Endodermal cell (in vitro differentiated cells): ENCODE measurements at regions not wholly inside any gene's neighbourhood (a gene's known extent, or its start where the extent isn't known, plus 50 kb on each side); places are given as distances from the start of the nearest gene placed in this dataset.

Experiments
- DNase-seq: peaks from one replicate; pipeline ENCODE4 v3.0.0-alpha.2; 2017
- H3K27ac ChIP-seq: 2 replicates; pipeline ENCODE4 v1.5.1; 2013; ENCODE audit warnings: mild to moderate bottlenecking, low read depth, low read length, moderate library complexity
- H3K27me3 ChIP-seq: 2 replicates; pipeline ENCODE4 v1.6.1; 2013; ENCODE audit warnings: mild to moderate bottlenecking, low read length, moderate library complexity; ENCODE audit not compliant: insufficient read depth, control insufficient read depth, poor library complexity, severe bottlenecking
- H3K36me3 ChIP-seq: 2 replicates; pipeline ENCODE4 v1.7.0; 2013; ENCODE audit warnings: mild to moderate bottlenecking, low read length, moderate library complexity; ENCODE audit not compliant: control insufficient read depth, insufficient read depth
- H3K4me1 ChIP-seq: one replicate; pipeline ENCODE4 v1.7.0; 2013; ENCODE audit warnings: low read length; ENCODE audit not compliant: control insufficient read depth, insufficient read depth
- H3K4me3 ChIP-seq: 2 replicates; pipeline ENCODE4 v1.5.1; 2013; ENCODE audit warnings: mild to moderate bottlenecking, low read length, moderate library complexity
- H3K9ac ChIP-seq: 2 replicates; pipeline ENCODE4 v1.6.1; 2013; ENCODE audit warnings: mild to moderate bottlenecking, low read length, moderate library complexity; ENCODE audit not compliant: poor library complexity, severe bottlenecking; ENCODE audit errors: extremely low read depth
- H3K9me3 ChIP-seq: 2 replicates; pipeline ENCODE4 v1.6.1; 2013; ENCODE audit warnings: mild to moderate bottlenecking, low read length, moderate library complexity; ENCODE audit not compliant: control insufficient read depth
- H3K27ac Mint-ChIP-seq: 2 replicates; pipeline ENCODE4 v1.8.0; 2020; ENCODE audit warnings: mixed read lengths
- H3K27me3 Mint-ChIP-seq: 2 replicates; pipeline ENCODE4 v1.8.0; 2021; ENCODE audit warnings: mild to moderate bottlenecking, mixed read lengths; ENCODE audit not compliant: insufficient read depth
- H3K36me3 Mint-ChIP-seq: 2 replicates; pipeline ENCODE4 v1.8.0; 2020; ENCODE audit warnings: low read depth, mixed read lengths
- H3K4me1 Mint-ChIP-seq: 2 replicates; pipeline ENCODE4 v1.8.0; 2020; ENCODE audit warnings: mixed read lengths
- H3K4me3 Mint-ChIP-seq: 2 replicates; pipeline ENCODE4 v1.8.0; 2020; ENCODE audit warnings: mild to moderate bottlenecking, moderate library complexity, mixed read lengths
- H3K9me3 Mint-ChIP-seq: 2 replicates; pipeline ENCODE4 v1.8.0; 2020; ENCODE audit warnings: mild to moderate bottlenecking, mixed read lengths
- WGBS, 2 experiments: methylation state at CpG; one replicate each; pipeline versions ENCODE4 v1.1.5 to v1.1.7; 2013; ENCODE audit warnings: missing lambda C conversion rate in 2 of 2, mixed read lengths in 1 of 2; ENCODE audit not compliant: insufficient coverage in 1 of 2, insufficient read length in 1 of 2; 5-methylcytosine and 5-hydroxymethylcytosine counted together
- TF ChIP-seq, protein P1 (sequence below): fragments of 200-600 bp; sonication (generic); conservative IDR thresholded peaks from 2 replicates; pipeline ENCODE4 v1.5.0; 2021; ENCODE audit warnings: antibody characterized with exemption, mild to moderate bottlenecking

DNA sequence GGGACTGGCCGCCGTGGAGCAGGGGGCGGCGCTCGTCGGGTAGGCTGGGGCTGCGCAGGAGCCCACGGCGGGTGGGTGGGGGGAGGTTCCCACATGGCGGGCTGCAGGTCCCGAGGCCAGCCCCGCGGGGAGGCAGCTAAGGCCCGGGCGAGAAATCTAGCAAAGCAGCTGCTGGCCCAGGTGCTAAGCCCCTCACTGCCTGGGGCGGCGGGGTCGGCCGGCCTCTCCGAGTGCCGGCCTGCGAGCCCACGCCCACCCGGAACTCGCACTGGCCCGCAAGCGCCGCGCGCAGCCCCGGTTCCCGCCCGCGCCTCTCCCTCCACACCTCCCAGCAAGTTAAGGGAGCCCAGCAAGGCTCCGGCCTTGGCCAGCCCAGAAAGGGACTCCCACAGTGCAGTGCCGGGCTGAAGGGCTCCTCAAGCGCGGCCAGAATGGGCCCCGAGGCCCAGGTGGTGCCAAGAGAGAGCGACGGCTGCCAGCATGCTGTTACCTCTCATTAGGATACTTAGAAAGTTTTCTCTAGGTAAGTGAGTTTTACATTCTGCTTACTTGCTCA, 1463.5 kb upstream of the MIR17HG start:
- Histone ChIP-seq H3K36me3 (no peaks in the 10 kb centered on the region), H3K9me3 (no peaks in the 10 kb centered on the region), H3K27me3 (no peaks in the 10 kb centered on the region), H3K9ac (no peak overlapping the region), H3K27ac (no peak overlapping the region), H3K4me1 (peaks cover 4% of the 10 kb centered on the region), H3K4me3 (no peak overlapping the region)
- Mint-ChIP-seq H3K27me3 (no peaks in the 10 kb centered on the region), H3K4me3 (no peak overlapping the region), H3K36me3 (no peaks in the 10 kb centered on the region), H3K9me3 (peaks cover 8% of the 10 kb centered on the region), H3K4me1 (peaks cover 2% of the 10 kb centered on the region), H3K27ac (no peak overlapping the region)
- 95 to 100% methylated on average over 5 to 41 of the region's 41 CpGs for WGBS, 2 experiments
- TF ChIP-seq, protein P1, sequence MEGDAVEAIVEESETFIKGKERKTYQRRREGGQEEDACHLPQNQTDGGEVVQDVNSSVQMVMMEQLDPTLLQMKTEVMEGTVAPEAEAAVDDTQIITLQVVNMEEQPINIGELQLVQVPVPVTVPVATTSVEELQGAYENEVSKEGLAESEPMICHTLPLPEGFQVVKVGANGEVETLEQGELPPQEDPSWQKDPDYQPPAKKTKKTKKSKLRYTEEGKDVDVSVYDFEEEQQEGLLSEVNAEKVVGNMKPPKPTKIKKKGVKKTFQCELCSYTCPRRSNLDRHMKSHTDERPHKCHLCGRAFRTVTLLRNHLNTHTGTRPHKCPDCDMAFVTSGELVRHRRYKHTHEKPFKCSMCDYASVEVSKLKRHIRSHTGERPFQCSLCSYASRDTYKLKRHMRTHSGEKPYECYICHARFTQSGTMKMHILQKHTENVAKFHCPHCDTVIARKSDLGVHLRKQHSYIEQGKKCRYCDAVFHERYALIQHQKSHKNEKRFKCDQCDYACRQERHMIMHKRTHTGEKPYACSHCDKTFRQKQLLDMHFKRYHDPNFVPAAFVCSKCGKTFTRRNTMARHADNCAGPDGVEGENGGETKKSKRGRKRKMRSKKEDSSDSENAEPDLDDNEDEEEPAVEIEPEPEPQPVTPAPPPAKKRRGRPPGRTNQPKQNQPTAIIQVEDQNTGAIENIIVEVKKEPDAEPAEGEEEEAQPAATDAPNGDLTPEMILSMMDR, result no peak
- DNase-seq, result no peak

DNA sequence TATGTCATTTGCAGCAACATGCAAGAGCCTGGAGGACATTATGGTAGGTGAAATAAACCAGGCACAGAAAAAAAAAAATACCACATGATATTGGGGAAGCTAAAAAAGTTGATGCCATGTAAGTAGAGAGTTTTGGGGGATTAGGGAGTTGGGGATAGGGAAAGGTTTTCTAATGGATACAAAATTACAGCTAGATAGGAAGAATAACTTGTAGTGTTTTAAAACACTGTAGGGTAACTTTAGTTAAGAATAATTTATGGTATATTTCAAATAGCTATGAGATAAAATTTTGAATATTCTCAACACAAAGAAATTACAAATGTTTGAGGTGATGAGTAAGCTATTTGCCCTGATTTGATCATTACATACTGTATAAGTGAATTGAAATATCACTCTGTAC, 1456.7 kb upstream of the MIR17HG start:
- Histone ChIP-seq H3K9me3 (no peaks in the 10 kb centered on the region), H3K4me3 (no peak overlapping the region), H3K9ac (no peak overlapping the region), H3K27ac (no peak overlapping the region), H3K27me3 (no peaks in the 10 kb centered on the region), H3K36me3 (no peaks in the 10 kb centered on the region), H3K4me1 (peaks cover 4% of the 10 kb centered on the region)
- H3K4me3 Mint-ChIP-seq, result no peak overlapping the region
- H3K36me3 Mint-ChIP-seq, result no peaks in the 10 kb centered on the region
- no peak for DNase-seq
- TF ChIP-seq, protein P1, result no peak
- H3K27ac Mint-ChIP-seq, result no peak overlapping the region
- H3K4me1 Mint-ChIP-seq, result peaks cover 2% of the 10 kb centered on the region
- peaks cover 4% of the 10 kb centered on the region for H3K9me3 Mint-ChIP-seq
- H3K27me3 Mint-ChIP-seq, result no peaks in the 10 kb centered on the region

DNA sequence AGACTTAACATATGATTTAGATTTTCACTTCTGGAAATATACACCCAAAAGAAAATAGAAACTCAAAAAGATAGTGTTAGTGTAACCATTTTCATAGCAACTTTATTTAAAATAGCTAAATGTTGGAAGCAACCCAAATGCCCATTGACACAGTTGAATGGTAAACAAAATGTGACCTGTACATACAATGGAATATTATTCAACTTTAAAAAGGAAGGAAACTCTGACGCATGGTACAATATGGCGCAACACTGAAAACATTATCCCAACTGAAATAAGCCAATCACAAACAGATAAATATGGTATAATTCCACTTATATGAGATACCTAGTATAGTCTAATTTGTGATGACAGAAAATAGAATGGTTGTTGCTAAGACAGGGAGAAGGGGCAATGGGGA, 1456.1 kb upstream of the MIR17HG start:
- H3K9me3 ChIP-seq, result no peaks in the 10 kb centered on the region
- no peak overlapping the region for H3K27ac Mint-ChIP-seq
- no peak for DNase-seq
- no peaks in the 10 kb centered on the region for H3K36me3 Mint-ChIP-seq
- peaks cover 4% of the 10 kb centered on the region for H3K4me1 ChIP-seq
- no peak overlapping the region for H3K4me3 ChIP-seq
- H3K4me1 Mint-ChIP-seq, result peaks cover 2% of the 10 kb centered on the region
- WGBS, 2 experiments, result no CpG with 5 or more reads among the region's 2 CpGs
- H3K36me3 ChIP-seq, result no peaks in the 10 kb centered on the region
- peaks cover 4% of the 10 kb centered on the region for H3K9me3 Mint-ChIP-seq
- no peak overlapping the region for H3K9ac ChIP-seq
- H3K4me3 Mint-ChIP-seq, result no peak overlapping the region
- no peaks in the 10 kb centered on the region for H3K27me3 Mint-ChIP-seq
- no peak overlapping the region for H3K27ac ChIP-seq
- TF ChIP-seq, protein P1, result no peak
- no peaks in the 10 kb centered on the region for H3K27me3 ChIP-seq
